ENCODE measurements at regions not wholly inside any gene's neighbourhood (a gene's known extent, or its start where the extent isn't known, plus 50 kb on each side); places are given as distances from the start of the nearest gene placed in this dataset.

GRCh38 chr7:41428381-41428780 is 274.5 kb downstream of the INHBA start:
- TF ChIP-seq CTCF (IDR thresholded peaks at IDR 0.05) (no peak), EZH2 (IDR thresholded peaks at IDR 0.05) (no peak), EZH2phosphoT487 (IDR thresholded peaks at IDR 0.05) (no peak)

Measured in neural progenitor cell (in vitro differentiated cells).